ENCODE measurements at regions not wholly inside any gene's neighbourhood (a gene's known extent, or its start where the extent isn't known, plus 50 kb on each side); places are given as distances from the start of the nearest gene placed in this dataset.
"Not testable (repeated sequence)": the region's sequence is repeated elsewhere in the genome, so short reads cannot be mapped to it uniquely, and the experiment has no call there.

GRCh38 chr4:72935462-72935861 is 134.1 kb downstream of the COX18 start:
- DNase-seq = no peak

GRCh38 chr4:72933029-72933428 is 136.5 kb downstream of the COX18 start:
- no peak for DNase-seq

GRCh38 chr4:72931346-72931745 is 138.2 kb downstream of the COX18 start:
- DNase-seq = no peak

GRCh38 chr4:72929596-72930274 is 139.8 kb downstream of the COX18 start:
- DNase-seq = not testable (repeated sequence)

- DNase-seq = no peak
Measured at GRCh38 chr4:72924814-72925213, 144.7 kb downstream of the COX18 start.

- no peak for DNase-seq
Measured at GRCh38 chr4:72919937-72920336, 149.6 kb downstream of the COX18 start.

- no peak for DNase-seq
Measured at GRCh38 chr4:72919464-72919863, 150.1 kb downstream of the COX18 start.

- DNase-seq = no peak
Measured at GRCh38 chr4:72918362-72918761, 151.2 kb downstream of the COX18 start.

GRCh38 chr4:72911316-72911715 is 158.2 kb downstream of the COX18 start:
- no peak for DNase-seq

GRCh38 chr4:72909461-72909860 is 160.1 kb downstream of the COX18 start:
- DNase-seq = no peak

- DNase-seq = no peak
Measured at GRCh38 chr4:72902354-72902753, 167.2 kb downstream of the COX18 start.

GRCh38 chr4:72901553-72901952 is 168.0 kb downstream of the COX18 start:
- no peak for DNase-seq

GRCh38 chr4:72900952-72901351 is 168.6 kb downstream of the COX18 start:
- DNase-seq = no peak

GRCh38 chr4:72899621-72900020 is 169.9 kb downstream of the COX18 start:
- no peak for DNase-seq

GRCh38 chr4:72899214-72899613 is 170.3 kb downstream of the COX18 start:
- no peak for DNase-seq

- DNase-seq = no peak
Measured at GRCh38 chr4:72896515-72896914, 173.0 kb downstream of the COX18 start.

GRCh38 chr4:72895408-72895807 is 174.1 kb downstream of the COX18 start:
- no peak for DNase-seq

GRCh38 chr4:72893354-72894066 is 176.0 kb downstream of the COX18 start:
- DNase-seq = no peak

GRCh38 chr4:72888331-72888730 is 181.2 kb downstream of the COX18 start:
- no peak for DNase-seq

GRCh38 chr4:72887152-72887551 is 182.4 kb downstream of the COX18 start:
- DNase-seq = no peak

- no peak for DNase-seq
Measured at GRCh38 chr4:72886602-72887001, 182.9 kb downstream of the COX18 start.

- DNase-seq = not testable (repeated sequence)
Measured at GRCh38 chr4:72884225-72884624, 185.3 kb downstream of the COX18 start.

GRCh38 chr4:72876946-72877345 is 192.6 kb downstream of the COX18 start:
- no peak for DNase-seq

- DNase-seq = no peak
Measured at GRCh38 chr4:72875545-72875944, 194.0 kb downstream of the COX18 start.

GRCh38 chr4:72875138-72875537 is 194.4 kb downstream of the COX18 start:
- DNase-seq = no peak

Measured in CD4-positive, alpha-beta T cell treated with Interleukin-4 for 4 hours (primary cell).